VCaP (cell line): ENCODE measurements at regions not wholly inside any gene's neighbourhood (a gene's known extent, or its start where the extent isn't known, plus 50 kb on each side); places are given as distances from the start of the nearest gene placed in this dataset.

Experiments used
- H3K27ac ChIP-seq: fragments of 450-650 bp; 2 replicates; pipeline ENCODE4 v1.5.1; 2017
- TF ChIP-seq, protein P1 (sequence below): fragments of 450-650 bp; conservative IDR thresholded peaks from 2 replicates; pipeline ENCODE4 v1.5.1; 2017; ENCODE audit warnings: mild to moderate bottlenecking, moderate library complexity

DNA sequence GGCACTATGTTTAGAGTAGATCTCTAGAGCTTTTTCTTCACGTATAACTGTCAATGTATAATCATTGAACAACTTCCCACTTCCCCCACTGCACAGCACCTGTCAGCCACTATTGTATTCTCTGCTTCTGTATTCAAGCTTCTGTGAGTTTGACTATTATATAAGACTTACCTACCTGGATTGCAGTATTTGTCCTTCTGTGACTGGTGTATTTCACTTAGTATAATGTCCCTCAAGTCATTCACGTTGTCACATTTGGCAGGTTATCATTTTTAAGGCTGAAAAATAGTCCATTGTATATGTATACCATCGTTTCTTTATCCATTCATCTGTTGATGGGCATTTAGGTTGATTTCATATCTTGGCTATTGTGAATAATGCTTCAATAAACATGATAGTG lies 969.5 kb upstream of the B3GALT2 start:
- H3K27ac ChIP-seq, result no peak overlapping the region
- TF ChIP-seq, protein P1, sequence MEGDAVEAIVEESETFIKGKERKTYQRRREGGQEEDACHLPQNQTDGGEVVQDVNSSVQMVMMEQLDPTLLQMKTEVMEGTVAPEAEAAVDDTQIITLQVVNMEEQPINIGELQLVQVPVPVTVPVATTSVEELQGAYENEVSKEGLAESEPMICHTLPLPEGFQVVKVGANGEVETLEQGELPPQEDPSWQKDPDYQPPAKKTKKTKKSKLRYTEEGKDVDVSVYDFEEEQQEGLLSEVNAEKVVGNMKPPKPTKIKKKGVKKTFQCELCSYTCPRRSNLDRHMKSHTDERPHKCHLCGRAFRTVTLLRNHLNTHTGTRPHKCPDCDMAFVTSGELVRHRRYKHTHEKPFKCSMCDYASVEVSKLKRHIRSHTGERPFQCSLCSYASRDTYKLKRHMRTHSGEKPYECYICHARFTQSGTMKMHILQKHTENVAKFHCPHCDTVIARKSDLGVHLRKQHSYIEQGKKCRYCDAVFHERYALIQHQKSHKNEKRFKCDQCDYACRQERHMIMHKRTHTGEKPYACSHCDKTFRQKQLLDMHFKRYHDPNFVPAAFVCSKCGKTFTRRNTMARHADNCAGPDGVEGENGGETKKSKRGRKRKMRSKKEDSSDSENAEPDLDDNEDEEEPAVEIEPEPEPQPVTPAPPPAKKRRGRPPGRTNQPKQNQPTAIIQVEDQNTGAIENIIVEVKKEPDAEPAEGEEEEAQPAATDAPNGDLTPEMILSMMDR, result no peak

DNA sequence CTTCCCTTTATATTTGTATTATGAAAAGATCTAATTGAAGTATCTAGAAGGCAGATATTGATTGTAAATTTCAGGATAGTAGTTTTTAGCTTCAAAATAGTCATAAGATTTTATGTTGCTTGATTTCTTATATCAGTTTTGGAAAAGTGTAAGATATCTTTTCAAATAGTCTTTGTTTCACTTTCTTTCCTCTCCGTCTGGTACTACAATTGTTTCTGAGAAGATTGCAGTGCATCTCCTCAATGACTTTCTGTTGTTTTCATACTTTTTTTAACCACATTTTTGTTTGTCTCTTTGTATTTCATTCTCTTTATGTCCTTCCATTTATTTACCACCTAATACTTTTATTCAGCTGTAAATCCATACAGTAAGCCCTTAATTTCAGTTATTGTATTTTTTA lies 964.6 kb upstream of the B3GALT2 start:
- TF ChIP-seq, protein P1, result no peak
- no peak overlapping the region for H3K27ac ChIP-seq

DNA sequence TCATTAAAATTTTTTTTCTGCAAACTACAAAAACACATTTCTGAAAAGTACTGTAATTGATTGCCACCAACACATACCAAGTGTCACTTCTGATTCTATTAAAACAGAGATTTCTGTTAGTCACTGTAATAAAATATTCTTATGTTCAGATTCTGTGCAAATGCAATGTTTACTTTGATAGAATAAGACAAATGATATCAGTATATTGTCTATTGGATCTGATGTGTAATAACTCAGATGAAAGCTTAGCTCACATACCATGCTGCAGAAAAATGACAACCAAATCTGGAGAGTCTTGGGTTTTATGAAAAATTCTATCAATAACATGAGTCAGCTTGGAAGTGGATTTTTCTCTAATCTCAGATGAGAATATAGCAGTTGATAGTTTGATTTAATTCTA lies 963.8 kb upstream of the B3GALT2 start:
- TF ChIP-seq, protein P1, result no peak
- no peak overlapping the region for H3K27ac ChIP-seq

DNA sequence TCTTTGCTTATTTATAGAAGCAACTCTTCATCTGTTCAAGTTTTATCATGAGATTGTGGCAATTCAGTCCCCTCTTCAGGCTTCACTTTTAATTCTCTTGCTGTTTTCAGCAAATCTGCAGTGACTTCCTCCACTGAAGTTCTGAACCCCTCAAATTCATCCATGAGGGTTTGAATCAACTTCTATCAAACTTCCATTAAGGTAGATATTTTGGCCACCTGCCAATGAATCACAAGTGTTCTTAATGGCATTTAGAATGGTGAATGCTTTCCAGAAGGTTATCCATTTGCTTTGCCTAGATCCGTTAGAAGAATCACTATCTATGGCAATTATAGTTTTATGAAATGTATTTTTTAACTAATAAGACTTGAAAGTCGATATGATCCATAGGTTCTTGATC lies 946.7 kb upstream of the B3GALT2 start:
- TF ChIP-seq, protein P1, result no peak
- H3K27ac ChIP-seq, result no peak overlapping the region

DNA sequence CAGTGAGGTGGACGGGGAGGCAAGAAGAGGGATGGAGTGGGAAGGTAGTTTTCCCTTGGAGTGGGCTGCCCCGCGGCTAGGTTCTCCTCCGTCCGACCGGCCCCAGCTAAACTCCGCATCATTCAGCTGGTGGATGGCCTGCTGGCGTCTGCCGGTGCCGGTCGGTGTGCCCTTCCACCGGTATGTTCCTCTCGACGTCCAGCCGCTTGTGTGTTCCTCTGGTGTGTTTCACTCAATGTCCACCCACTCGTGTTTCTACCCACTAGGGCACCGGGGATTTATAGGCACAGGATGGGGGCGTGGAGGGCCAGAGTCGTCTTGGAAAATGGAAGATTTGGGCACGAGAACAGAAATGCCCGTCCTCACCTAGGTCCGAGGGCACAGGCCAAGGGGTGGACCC lies 931.7 kb upstream of the B3GALT2 start:
- H3K27ac ChIP-seq, result no peak overlapping the region
- TF ChIP-seq, protein P1, result no peak

DNA sequence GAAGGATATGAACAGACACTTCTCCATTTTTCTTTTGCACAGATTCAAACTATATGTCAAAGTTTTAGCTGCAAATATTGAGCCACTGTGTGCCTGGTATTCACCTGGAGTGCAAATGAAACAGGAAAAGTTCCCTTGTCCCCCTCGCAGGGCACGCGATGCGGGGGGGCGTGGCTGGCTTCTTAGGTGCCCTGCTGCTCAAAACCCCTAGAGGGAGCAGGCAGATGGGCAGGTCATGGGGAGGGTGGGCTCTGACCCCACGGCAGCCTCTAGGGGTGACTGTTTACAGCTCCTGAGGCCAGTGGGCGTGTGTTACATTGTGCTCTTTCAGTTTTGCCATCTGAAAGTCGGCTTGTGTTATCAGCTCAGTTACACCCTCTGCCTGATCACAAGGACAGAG lies 931.2 kb upstream of the B3GALT2 start:
- TF ChIP-seq, protein P1, result no peak
- no peak overlapping the region for H3K27ac ChIP-seq

DNA sequence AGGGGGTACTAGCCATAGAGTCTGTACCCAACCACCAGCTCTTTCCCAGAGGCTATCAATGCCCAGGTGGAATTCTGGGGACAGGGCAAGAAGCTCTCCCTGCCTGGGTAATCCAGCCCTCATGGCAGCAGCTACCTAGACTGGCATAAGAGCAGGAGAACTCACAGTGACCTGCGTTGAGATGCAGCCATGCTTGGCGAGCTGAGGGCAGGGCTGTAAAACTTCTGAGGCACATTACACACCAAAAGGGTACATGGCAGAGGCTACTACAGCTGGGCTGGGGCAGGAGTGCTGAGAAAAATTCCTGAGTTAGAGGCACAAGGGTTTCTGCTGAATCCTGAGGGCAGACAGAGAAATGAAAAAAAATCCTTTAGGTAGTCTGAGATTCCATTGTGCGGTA lies 927.9 kb upstream of the B3GALT2 start:
- TF ChIP-seq, protein P1, result no peak
- no peak overlapping the region for H3K27ac ChIP-seq

DNA sequence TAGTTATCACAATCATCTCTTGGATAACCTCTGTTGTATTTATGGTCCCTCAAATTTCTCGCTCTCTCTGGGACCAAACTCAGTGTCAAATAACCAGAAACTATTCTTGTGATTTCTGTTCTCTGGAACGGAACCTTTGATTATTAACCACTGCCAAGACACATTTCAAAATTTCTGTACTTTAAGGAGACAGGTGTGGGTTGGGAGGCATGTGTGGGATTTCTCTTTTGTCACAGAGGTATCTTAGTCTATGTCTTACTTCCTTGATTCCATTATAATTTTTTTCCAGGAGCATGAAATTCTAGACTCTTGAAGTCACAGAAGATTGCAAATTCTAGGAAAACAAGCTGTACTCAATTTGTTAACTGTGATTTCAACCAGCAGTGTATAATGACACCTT lies 919.0 kb upstream of the B3GALT2 start:
- TF ChIP-seq, protein P1, result no peak

More for the DNA sequence above, 919.0 kb upstream of the B3GALT2 start:
- H3K27ac ChIP-seq, result no peak overlapping the region
